AG08396 (cell line): ENCODE measurements at regions not wholly inside any gene's neighbourhood (a gene's known extent, or its start where the extent isn't known, plus 50 kb on each side); places are given as distances from the start of the nearest gene placed in this dataset.
"Not testable (repeated sequence)": the region's sequence is repeated elsewhere in the genome, so short reads cannot be mapped to it uniquely, and the experiment has no call there.

Experiments
- DNase-seq: peaks from one replicate; pipeline ENCODE4 v3.0.0; 2012; ENCODE audit warnings: low spot score, mixed read lengths

GRCh38 chr20:40073535-40074111 lies 615.4 kb downstream of the MAFB start:
- DNase-seq, result no peak

- no peak for DNase-seq
Observed at GRCh38 chr20:40072907-40073306, 616.1 kb downstream of the MAFB start.

DNA sequence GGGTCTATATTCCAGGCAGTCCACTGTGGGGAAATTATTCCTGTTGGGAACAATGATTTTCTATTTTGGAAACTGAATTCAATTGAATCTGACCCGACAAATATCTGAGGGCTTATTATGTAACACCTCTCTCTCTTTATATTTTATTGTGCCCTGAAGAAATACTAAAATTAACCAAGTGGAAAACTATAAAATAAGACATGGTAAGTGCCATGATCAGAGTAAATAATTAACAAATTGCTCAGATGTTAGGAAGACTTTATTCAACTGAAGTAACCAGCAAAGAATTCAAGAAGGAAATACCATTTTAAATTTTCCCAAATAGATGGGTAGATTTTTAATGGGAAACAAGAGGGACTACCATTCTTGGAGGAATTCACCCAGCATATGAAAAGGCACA lies 632.9 kb downstream of the MAFB start:
- no peak for DNase-seq

GRCh38 chr20:40055711-40056110 lies 633.3 kb downstream of the MAFB start:
- no peak for DNase-seq

DNA sequence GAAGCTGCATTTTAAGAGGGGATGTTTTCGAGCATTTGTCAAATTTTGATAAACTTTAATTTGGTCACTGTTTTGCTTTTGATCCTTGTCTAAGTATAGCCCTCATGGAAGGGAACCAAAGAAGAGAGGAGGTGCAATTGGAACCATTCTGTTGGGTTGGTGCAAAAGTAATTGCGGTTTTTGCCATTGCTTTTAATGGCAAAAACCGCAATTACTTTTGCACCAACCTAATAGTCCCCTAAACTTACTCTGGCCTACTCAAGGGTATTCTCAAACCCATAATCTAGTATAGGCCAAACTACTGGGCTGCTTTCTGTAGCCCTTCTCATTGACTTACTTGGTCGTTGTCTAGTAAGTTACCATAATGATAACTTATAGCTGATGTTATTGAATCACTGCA lies 634.7 kb downstream of the MAFB start:
- DNase-seq, result no peak

GRCh38 chr20:40050596-40050995 lies 638.4 kb downstream of the MAFB start:
- DNase-seq, result no peak

DNA sequence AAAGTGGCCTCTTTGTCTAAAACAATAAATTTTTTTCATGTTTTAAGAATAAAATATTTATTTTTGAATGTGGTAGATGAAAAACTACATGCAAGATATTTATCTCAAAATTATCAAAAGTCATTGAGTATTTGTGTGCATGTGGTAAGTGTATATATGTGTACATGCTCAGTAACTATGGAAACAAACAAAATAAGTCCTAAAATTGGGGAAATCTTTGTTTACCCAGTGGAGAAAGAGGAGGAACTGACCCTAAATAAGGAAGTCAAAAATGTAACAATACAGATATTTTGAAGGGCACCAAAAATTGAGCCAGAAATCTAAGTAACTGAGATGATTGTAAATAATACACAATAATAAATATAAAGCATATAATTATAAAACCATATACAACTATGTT lies 639.2 kb downstream of the MAFB start:
- no peak for DNase-seq

DNA sequence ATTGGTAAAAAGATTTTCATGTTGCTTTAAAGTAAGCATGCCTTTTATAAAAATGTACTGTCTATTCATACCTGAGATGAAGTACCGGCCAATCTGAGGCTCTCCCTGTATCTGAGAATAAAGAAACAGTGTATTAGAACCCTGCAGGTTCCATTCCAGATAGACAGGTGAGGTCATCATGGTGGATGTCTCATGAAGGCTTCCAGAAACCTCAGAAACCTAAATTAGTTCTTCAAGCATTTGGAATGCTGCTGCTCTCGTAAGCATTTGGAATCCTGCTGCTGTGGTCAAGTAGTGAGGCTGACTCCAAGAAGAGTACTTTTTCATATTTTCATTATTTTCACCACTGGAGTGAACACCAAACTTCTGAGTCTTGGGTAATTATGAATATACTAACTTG lies 642.3 kb downstream of the MAFB start:
- DNase-seq, result no peak

DNA sequence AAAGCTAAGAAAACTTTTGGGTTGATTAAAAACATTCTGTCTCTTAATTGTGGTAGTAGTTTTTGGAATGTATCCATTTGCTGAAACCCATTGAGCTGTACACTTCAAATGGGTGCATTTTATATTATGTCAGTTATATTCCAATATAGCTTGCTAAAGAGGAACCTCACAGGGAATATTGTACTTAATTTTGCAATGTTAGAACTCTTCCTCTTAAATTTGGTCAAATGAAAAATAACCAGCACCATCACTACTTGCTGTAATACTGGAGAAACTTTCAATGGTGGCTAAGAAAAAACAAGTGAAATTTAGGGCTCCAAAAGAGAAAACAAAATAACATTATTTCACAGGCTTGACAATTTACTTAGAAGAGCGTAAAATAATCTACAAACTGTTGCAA lies 651.5 kb downstream of the MAFB start:
- DNase-seq, result no peak

DNA sequence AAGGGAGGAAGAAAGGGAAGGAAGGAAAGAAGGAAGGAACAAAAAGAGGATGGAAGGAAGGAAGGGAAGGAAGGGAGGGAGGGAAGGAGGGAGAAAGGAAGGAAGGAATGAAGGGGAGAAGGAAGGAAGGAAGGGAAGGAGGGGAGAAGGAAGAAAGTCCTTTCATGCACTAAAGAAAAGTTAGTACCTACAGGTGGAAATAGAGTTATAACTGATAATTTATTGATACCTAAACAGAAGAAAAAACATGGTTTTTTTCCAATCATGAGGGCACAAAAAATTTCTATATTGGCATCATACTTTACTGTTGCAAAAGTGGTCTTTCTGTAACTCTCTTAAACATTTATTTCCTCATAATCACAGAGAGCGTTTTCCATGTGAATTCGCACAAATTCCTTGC lies 659.4 kb downstream of the MAFB start:
- DNase-seq, result no peak

- no peak for DNase-seq
Observed at GRCh38 chr20:40019510-40019909, 669.5 kb downstream of the MAFB start.

DNA sequence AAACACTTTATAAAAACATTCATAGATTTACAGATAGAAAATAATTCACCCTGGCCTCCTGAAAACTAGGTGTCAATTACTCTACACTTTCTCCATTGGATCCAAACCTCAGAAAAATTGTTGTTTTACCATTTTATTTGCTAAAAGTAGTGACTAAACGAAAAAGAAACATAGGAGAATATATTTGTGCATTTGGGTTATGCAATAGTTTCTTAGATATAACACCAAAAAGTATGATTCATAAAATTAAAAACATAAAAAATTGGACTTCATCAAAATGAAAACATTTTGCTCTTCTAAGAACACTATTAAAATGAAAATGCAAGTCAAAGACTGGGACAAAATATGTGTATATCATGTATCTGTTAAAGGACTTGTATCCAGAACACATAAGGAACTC lies 671.3 kb downstream of the MAFB start:
- DNase-seq, result no peak

DNA sequence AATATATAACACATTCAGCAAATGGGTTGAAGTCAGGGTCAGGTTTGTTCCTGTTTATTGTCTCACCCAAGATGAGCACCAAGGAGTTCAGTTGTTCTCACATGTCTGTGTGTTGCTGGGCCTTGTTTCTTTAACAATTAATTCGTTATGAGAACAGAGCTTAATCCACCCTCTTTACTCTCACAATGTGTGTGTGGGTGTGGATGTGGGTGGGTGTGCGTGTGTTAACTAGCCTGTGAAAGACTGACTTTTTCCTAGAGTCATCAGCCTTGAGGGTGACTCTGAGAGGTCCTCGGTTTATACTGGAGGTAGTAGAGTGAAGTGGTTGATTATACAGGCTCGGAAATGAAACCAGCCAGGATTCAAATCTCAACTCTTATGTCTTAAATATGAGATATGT lies 672.1 kb downstream of the MAFB start:
- no peak for DNase-seq

DNA sequence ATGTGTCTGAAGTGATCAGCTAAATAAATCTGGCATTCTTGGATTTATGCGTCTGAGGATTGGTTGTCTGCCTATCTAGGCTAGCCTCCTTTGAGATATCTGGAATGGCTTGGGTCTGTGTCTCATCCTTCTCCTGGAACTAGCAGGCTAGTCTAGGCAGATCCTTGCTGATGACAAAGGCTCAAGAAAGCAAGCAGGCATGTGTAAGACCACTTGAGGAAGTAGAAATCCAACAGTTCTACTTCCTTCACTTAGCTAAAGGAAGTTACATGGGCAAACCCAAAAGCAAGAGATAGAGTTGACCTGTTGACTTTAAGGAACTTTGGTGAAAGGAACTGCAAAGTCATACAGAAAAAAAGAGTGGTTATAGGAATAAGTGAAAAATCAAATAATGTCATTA lies 672.6 kb downstream of the MAFB start:
- DNase-seq, result no peak

DNA sequence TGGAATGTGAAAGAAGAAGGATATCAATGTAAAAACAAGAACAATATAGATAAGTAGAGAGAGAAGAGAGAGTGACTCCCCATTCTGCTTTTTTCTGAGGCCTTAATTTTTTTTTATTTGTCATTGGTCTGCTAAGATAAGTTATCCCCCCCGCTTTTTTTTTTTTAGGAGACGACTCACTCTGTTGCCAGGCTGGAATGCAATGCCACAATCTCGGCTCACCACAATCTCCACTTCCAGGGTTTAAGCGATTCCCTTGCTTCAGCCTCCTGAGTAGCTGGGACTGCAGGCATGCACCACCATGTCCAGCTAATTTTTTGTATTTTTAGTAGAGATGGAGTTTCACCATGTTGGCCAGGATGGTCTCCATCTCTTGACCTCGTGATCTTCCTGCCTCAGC lies 677.0 kb downstream of the MAFB start:
- not testable (repeated sequence) for DNase-seq

DNA sequence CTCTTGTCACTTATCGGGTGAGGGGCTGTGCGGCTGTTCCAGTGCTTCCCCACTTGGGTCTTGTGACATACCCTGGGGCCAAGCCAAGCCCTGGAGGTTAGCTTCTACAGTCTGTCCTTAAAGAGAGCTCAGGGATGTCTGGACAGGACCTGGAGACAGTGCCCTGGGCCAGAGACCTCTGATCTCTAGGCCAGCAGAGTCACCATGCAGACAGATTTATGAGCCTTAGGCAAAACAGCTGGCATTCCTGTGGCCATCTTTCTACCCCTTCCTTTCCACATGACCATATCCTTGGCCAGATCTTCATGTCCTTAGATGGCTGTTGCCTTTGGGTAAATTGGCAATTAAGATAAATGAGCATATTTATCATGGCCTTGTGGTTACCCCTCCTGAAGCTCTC lies 678.6 kb downstream of the MAFB start:
- no peak for DNase-seq

DNA sequence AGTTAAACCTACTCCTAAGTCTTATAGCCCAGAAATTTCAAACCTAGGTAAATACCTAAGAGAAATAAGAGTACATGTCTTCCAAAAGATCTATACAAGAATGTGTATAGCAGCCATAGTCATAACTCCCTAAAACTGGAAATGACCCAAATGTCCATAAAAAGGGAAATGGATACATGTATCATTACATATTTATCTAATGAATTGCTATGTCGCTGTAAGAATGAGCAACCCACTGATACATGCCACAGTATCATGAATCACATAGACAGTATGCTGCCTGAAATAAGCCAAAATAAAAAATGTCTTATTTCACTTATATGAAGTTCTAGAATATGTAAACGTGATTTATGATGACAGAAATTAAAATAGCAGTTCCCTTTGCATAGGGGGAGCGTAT lies 679.5 kb downstream of the MAFB start:
- peak; percentile 4 for DNase-seq

DNA sequence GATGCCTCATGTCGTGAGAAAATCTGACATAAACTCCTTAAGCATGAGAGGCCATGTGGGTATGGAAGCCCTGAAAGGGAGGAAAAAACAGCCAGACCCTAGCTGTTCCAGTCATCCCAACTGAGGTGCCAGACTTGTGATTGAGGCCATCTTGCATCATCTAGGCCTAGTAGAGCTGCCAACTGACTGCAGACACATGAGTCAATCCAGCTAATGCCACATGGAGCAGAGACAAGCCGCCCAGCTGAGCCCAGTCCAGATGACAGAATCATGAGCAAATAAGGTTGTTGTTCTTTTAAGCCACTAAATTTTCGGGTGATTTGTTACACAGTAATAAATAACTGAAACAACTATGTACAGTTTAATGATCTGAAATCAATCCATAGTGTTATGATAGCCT lies 680.9 kb downstream of the MAFB start:
- no peak for DNase-seq

- DNase-seq, result no peak
Observed at GRCh38 chr20:40006168-40006860, 682.7 kb downstream of the MAFB start.

- DNase-seq, result not testable (repeated sequence)
Observed at GRCh38 chr20:40004092-40004491, 684.9 kb downstream of the MAFB start.

DNA sequence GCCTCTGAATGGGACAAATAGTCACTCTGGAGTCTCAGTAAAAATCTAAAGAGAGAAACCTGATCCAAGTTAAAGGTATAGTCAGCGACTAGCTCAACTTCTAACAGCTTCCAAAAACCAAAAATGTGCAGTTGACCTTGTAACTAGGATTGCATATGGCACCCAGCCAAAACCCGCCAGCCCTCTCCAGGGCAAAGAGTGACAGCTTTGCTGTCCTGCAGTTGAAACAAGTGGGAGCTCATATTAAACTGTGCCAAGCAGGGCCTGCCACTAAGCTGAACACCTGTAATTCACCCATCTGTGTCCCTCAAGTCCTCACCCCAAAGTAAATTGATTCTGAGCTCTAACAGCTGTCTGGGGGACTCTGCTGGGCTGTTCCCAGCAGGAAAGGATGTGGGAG lies 695.3 kb downstream of the MAFB start:
- no peak for DNase-seq

DNA sequence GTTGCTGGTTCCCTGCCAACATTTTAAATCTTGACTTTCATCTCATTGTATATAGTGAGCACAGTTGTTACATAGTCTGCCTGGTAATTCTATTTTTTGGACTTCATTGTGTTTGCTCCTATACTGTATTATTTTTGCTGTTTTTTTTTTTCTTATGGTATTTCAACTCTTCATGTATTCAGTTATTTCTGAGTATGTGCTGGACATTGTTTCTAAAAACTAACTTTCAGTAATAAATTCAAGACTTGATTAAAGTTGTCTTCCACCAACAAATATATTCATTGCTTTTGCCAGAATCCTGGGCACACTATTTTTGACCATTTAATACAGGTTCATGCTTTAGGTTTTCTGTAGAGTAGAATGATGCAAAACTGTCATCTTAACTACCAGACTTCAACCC lies 698.3 kb downstream of the MAFB start:
- no peak for DNase-seq

GRCh38 chr20:39988991-39989390 lies 700.0 kb downstream of the MAFB start:
- no peak for DNase-seq

DNA sequence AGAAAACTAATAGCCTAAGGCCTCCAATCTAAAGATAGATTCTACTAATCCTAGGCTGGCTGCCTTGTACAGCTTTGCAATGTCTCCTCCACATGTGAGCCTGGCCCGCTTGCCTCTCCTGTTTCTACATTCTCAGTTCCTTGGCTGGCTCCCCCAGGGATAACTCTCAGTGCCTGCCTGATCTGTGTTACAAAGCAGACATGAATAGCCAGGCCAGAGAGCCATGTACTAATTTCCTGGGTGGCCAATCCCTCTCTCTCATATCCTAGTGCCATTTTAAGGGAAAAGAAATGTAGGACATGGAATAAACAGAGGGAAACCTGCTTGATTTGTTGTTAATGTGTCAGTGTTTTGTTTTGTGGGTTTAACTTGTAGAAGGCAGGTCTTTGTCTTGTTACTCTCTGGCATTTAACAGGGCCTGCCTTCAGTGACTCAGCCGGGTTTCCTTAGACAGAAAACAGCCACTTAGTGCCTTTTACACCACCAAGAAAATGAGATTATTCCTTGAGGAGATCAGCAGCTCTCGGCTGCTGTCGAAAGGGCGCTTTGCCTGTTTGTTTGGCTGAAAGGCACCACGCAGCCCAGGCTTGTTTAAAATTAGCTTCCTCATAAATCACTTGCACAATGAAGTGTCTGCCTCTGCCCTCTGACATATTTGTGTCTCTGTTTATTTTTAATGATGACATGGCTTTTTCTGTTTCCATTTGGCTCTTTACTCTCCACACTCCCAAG lies 702.7 kb downstream of the MAFB start:
- DNase-seq, result peak; percentile 7
